Brain pericyte (primary cell): ENCODE measurements at regions not wholly inside any gene's neighbourhood (a gene's known extent, or its start where the extent isn't known, plus 50 kb on each side); places are given as distances from the start of the nearest gene placed in this dataset.

ENCODE experiments used
- DNase-seq: peaks from one replicate; pipeline ENCODE4 v3.0.0-alpha.2; 2012; ENCODE audit warnings: low read depth, low spot score

DNA sequence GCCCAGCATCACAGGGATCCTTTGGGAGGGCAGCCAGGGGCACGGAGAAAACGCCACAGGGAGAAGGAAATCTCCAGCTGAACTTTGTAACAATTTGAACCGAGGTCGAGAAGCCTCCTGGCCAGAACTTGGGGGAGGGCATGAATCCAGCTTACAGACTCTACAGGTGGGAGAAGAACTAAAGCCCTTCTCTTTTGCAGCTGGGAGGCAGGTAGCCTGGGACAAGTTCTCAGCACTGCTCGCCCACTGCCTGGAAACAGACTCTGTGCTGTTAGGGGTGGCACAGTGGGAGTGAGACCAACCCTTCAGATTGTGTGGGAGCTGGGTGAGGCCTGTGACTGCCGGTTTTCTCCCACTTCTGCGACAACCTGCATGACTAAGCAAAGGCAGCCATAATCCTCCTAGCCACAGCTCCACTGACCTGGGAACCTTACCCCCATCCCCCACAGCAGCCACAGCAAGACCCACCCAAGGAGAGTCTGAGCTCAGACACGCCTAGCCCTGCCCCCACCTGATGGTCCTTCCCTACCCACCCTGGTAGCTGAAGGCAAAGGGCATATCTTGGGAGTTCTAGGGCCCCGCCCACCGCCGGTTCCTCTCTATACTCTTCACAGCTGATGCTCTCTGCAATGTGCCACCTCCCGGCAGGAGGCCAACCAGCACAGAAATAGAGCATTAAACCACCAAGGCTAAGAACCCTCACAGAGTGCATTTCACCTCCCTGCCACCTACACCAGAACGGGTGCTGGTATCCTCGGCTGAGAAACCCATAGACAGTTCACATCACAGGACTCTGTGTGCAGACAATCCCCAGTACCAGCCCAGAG is 136.0 kb upstream of the SIX2 start:
- no peak for DNase-seq

DNA sequence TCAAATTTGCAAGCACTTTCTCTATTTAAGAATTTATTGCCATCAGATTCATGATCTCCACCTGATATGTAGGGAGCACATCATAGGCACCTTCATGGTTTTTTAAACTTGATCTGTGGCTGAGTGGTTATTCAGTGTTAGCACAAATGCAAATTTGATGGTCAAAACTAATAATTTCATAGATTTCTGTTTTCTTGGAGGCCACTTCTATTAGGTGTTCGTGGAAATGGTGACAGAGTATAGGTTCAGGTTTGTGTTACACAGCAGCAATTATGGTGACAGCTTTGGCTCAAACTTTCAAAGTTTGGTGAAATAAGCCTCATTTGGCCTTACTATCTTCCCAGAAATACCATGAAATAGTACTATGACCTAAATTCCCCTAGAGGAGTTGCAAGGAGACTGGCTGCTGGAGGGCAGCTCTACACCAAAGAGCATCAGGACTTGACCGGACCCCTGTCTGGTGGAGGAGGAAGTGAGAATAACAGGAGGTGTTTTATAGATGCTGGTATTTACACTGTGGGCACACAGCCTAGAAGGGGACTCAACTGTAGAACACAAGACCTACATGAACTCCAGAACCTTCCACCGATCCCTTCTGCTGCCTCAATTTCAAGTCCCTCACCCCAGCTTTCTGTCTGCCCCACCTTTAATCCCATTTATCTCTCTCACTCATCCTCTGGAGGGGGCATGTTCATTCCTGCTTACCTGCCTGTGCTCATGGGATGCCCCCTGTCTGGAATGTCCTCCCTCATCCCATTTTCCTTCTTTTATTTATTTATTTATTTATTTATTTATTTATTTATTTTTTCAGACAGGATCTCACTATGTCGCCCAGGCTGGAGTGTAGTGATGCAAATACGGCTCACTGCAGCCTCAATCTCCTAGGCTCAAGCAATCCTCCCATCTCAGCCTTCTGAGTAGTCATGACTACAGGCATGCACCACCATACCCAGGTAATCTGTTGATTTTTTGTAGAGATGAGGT is 132.9 kb upstream of the SIX2 start:
- no peak for DNase-seq

DNA sequence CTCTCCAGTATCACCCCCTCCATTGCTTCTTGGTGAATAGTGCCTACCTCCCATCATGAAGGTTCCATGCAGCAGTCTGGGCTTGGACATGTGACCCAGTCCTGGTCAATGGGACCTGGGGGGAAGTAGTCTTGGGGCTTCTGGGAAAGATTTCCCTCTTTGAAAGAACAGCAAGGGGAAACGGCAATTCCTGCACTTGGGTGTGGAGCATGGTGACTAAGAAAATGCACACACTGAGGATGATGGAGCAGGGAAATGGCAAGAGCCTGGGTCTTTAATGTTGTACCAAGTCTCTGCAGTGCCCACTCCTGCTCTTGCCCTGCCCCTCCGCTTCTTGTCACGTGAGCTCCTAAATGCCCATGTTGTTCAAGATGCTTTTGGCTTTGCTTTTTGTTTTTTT is 131.4 kb upstream of the SIX2 start:
- DNase-seq: no peak

DNA sequence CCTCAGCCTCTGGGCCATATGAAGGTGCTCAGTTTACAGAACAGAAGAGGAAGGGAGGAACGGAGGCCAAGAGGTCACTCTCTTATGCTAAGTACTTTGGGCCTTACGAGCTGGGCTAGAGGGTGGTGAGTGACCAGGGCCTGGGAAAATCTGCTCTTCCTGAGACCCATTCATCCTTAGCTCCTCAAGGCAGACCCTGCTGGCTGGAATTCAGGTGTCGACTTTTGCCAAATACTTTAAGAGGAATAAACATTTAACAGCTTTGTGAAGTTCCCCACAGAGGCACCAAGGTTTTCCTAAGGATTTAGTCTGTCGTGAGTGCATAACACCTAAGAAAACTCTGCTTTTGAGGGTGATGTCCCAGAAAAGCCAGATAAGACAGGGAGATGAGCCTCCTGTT is 129.7 kb upstream of the SIX2 start:
- DNase-seq: no peak

DNA sequence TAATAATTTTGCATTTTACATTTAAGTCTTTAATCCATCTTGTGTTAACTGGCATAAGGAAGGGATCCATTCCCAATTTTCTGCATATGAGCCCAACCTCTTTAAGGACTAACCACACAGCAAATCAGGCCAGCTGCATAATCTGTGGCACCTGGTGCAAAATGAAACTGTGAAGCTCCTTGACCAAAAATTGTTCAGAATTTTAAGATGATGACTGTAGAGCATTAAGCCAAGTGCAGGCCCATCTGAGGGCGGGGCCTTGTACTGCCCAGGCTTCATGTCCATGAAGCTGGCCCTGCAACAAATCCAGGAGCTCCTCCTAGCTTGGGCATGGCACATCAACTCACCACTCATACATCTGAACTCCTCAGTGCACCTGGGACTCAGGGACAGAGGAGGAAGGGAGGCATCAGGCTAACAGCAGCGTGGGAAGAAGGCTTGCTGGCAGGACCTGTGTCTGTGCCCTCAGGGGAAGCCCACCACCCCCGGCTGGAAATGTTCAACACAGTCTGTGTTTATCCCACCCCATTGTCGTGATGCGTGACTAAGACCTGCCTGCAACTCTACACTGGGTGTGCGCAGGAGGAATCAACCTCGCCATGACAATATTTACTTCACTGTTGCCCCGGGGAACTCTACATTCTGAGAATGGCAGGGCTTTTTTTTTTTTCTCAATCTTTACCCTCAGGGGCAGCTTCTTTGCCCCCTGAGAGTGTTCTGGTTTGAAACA is 128.9 kb upstream of the SIX2 start:
- no peak for DNase-seq

DNA sequence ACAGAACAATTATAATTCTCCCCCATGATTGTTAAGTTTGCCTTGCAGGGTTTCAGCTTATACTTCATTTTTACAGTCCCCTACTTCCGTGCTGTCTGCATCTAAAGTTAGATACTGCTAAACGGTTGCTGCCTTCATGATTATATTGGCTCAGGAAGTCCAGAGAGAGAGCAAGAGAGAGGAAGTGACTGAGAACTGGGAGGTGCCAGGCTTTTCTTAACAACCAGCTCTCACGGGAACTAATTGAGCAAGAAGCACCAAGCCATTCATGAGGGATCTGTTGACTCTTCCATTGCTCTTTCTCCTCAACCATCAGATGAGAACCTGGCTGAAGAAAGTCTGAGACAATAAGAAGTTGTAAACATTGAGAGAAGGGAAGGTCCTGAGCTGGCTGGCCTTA is 125.5 kb upstream of the SIX2 start:
- no peak for DNase-seq

DNA sequence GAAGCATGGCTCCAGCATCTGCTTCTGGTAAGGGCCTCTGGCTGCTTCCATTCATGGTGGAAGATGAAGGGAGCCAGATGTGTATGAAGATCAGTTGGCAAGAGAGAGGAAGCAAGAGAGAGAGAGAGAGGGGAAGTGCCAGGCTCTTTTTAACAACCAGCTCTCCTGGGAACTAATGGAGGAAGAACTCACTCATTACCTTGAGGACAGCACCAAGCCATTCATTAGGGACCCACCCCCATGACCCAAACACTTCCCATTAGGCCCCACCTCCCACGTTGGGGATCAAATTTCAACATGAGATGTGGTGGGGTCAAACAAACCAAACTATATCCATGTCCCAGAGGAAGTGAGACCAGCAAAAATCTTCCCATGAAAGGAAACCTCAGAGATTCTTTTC is 124.8 kb upstream of the SIX2 start:
- no peak for DNase-seq

DNA sequence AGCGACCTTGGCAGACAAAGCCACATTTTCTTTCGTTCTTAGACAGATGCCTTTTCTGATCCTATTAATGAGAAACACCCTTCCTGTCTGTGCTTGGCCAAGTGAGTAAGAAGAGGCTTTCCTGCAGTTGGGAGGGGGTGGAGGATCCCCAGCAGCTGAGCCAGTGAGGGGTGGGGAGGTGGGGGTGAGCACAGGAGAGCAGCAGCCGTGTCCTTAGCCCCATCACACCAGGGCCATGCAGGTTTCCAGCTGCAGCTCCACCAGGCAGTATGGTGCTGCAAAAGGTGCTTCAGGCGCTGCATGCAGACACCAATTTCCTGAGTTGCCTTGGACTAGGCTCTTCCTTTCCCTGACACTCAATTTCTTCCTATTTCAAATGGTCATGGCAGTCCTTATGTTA is 123.3 kb upstream of the SIX2 start:
- DNase-seq: no peak

DNA sequence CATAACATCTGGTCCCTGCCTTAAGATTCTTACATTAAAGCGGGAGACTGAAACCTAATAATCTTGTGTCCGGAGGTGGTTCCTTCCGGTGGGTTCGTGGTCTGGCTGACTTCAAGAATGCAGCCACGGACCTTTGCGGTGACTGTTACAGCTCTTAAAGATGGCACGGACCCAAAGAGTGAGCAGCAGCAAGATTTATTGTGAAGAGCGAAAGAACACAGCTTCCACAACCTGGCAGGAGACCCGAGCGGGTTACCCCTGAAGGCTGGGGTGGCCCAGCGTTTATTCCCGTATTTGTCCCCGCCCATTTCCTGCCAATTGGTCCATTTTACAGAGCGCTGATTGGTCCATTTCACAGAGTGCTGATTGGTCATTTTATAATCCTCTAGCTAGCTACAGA is 122.3 kb upstream of the SIX2 start:
- no peak for DNase-seq

DNA sequence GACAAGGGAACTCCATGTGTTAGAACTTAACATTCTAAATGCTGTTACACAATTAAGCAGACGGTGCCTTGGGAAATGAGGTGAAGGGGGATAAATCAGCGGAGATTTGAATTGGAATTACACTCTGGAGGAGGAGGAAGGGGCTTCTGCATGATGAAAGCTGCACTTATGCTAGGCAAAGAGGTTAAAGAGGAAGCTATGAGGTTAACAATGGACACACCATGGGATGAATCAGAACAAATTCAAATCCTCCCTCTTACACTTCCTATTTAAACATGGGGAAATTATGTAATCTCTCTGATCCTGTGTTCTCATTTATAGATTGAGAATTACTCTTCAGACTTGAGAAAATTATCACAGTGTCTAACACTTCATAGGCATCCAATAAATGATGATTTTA is 121.5 kb upstream of the SIX2 start:
- DNase-seq: no peak

DNA sequence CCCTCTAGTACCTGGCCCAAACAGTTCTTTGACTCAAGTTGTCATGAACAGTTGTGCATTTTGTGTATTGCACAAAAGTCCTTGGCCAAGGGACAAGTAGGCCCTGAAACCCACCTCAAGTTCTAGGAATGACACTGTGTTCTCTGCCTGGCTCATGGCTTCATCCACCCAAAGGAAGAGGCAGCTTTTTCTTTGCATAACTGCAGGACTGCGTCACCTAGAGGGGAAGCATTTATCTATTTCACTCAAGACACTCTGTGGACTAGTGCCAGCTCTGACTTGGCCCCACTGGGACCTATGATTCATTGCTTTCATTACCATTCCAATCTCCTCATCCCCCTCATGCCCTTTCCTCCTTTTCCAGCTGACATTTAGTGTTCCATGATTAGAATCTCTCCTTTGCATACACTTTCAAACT is 119.3 kb upstream of the SIX2 start:
- DNase-seq: peak; percentile 82

DNA sequence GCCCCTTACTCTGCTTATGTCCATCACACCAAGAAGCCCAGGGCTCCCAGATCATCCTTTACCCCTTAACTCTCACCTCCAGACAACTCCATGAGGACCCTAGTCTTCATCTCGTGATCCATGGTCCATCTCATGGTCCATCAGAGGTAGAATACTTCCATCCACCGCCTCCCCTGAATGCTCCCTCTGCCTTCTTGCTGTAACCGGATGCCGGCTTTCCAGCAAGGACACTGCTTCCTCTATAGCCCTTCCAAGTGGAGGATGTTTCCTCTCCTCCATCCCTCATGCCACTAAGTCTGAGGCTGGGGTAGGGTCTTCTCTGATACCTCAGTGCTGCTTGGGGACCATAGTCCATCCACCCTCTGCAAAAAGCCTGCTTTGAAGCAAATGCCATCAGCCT is 118.6 kb upstream of the SIX2 start:
- DNase-seq: no peak

DNA sequence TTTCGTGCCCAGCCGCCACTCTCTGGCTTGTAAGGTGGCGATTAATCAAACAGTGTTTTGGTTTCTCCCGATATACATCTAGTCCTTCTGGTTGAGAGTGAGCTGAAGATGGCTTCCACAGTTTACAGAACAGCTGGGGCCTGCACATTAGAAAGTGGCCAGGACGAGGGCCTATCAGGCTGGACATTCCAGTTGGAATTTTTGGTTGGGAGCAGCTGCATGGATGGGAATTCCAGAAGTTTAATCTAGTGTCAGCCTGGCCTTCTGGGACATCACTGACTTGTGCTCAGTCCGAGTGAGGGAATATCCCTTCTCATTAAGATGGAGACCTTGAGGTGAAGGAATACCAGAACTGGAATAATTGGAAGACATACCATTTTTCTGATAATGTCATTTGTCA is 118.1 kb upstream of the SIX2 start:
- no peak for DNase-seq

DNA sequence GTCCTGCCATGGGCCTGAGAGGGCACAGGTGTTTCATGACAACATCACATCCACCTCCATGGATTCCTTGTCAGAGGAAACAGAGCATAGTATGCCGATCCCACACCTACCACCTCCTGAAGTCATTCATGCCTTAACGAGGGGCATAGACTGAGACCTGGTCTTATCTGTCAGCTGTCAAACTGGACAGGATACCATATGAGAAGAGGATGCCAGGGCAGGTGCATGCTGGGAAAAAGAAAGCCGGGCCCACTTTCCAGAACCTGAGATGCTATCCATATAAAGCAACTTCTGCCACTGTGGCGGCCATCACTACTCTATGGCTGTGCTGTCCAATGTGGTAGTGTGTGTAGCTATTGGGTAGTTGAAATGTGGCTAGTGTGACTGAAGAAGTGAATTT is 116.0 kb upstream of the SIX2 start:
- DNase-seq: no peak

DNA sequence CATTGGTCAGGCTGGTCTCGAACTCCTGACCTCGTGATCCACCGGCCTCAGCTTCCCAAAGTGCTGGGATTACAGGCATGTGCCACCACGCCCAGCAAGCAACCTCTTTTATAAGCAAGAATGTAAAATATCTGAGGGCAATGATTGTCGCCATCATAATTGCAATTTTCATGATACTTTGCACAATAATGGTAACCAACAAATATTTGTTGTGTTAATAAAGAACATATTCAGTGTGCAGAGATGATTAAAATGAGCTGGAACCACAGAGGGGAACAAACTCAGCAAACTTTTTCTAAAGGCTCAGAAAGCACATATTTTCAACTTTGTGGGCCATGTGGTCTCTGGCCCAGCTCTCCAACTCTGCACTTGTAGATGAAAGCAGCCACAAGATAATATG is 115.2 kb upstream of the SIX2 start:
- no peak for DNase-seq

DNA sequence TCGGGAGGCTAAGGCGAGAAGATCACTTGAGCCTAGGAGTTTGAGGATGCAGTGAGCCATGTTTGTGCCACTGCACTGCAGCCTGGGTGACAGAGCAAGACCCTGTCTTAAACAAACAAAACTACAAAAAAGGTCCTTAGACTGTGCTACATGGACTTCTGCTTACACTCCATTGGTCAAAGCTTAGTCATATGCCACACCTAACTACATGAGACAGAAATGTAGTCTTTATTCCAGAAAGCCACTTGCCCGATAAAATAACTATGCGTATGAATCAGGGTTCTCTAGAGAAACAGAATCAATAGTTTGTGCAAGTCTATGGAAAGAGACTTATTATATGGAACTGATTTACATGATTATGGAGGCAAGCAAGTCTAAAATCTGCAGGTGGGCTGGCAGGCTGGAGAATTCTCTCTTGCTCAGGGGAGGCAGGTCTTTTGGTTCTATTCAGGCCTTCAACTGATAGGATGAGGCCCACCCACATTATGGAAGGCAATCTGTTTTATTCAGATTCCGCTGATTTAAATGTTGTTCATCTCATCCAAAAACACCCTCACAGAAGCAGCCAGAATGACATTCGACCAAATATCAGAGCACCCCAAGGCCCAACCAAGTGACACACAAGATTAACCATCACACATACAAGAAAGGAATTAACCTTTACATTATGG is 114.4 kb upstream of the SIX2 start:
- no peak for DNase-seq

DNA sequence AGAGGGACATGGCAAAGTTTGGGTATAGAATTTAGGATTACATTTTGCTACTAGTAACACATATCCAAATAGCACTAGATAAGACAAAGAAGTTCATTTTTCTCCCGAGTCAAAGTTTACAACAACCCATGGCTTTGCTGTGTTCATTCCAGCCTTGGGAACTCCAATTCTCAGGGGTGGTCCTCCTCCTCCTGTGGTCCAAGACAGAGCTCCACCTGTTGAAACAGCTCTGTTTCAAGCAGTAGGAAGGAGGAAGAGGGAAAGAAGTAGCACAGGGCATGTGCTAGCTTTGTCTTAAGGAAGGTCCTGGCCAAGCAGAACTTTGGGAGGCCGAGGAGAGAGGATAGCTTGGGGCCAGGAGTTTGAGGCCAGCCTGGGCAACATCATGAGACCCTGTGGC is 113.8 kb upstream of the SIX2 start:
- no peak for DNase-seq

DNA sequence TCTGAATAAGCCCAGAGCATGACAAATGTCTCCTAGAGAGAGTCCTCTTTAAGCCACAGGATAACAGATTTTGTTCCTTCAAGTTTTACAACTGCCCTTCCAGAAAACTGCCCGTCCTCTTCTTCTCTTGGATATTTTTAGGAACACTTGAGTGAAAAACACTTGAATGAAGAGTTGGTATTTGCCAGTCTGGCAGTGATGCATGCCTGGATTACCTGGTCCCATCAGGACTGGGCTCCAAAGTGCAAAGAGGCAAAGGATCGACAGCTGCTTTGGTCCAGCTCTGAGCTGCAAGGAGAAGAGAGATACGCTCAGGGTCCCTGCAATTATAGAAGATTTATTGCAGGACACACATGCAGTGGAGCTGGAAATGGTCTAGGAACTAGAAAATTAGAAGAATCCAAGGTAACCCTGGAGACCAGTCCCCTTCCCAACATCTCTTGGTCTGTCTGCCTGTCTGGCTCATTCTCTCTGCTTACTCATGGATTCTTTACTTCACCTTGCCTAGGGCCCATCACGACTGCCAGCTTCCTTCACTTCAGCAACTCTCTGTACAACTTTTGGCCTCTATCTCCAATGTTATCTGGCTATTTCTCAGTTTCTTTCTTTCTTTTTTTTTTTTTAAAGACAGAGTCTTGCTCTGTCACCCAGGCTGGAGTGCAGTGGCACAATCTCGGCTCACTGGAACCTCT is 112.1 kb upstream of the SIX2 start:
- no peak for DNase-seq

DNA sequence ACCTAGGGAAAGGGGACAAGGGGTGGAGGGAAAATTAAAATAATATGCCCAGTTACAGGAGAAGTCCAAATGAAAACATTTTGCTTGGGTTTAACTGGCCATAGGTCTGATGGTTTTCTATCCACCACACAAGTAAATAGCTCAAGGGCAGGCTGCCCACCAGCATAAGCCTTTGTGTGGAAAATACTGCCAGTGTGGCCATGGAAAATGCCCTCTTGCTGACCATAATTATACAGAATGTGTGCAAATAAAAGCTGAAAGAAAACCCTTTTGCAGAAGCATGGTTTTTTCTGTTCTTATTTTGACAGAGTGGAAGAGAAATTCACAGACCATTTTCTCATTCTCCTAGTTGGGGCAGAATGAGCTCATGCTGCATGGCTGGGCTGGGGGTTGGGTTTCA is 111.3 kb upstream of the SIX2 start:
- no peak for DNase-seq

DNA sequence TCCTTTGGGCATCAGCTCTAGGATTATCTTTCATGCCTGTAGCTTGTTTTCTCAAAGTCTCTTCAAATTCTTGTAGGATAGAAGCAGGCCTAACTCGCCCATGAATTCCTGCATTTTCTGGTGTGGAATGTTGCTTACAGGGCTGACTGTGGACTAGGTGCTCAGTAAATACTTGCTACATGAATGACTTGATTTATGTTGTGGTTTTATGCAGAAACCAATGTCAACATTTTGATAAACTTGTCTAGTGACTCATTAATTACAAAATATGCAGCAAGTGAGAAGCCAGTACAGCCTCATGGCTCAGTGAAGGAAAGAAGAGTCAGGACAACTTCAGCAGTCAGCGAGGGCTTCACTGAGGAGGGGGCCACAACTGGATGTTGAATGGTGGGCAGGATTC is 110.6 kb upstream of the SIX2 start:
- DNase-seq: no peak

DNA sequence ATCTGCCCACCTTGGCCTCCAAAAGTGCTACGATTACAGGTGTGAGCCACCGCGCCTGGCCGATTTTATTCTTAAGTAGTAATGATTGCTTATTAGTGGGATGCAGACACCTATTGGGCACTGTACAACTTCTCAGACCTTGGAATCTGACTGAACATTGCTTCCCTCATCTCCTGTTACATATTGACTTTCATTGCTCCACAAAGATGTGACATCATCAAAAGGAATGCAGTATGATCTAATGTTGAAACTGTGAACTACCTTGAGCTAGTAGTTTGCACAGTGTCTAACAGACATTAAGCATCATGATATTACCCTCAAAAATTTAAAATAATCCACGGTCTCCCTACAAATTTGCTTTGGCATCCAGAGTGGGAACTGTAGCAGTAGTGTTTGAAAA is 109.8 kb upstream of the SIX2 start:
- no peak for DNase-seq
